Activated CD4-positive, alpha-beta T cell treated with anti-CD3 and anti-CD28 coated beads, Interleukin-2, amount 10 ng/mL, durations not matched to agents 24 days and 14 days (primary cell): ENCODE measurements at regions not wholly inside any gene's neighbourhood (a gene's known extent, or its start where the extent isn't known, plus 50 kb on each side); places are given as distances from the start of the nearest gene placed in this dataset.
A peak's percentile ranks its signal among the peaks of the same experiment; 100 is the strongest.

Experiments
- DNase-seq: peaks from one replicate; pipeline ENCODE4 v3.0.0; 2022
- H3K27ac Mint-ChIP-seq: one replicate; pipeline ENCODE4 v1.8.0; 2022; ENCODE audit warnings: mild to moderate bottlenecking, mixed read lengths
- H3K27me3 Mint-ChIP-seq: one replicate; pipeline ENCODE4 v1.8.0; 2022; ENCODE audit warnings: mixed read lengths
- H3K36me3 Mint-ChIP-seq: one replicate; pipeline ENCODE4 v1.8.0; 2022; ENCODE audit warnings: low read depth, mild to moderate bottlenecking, mixed read lengths
- H3K4me1 Mint-ChIP-seq: one replicate; pipeline ENCODE4 v1.8.0; 2021; ENCODE audit warnings: mixed read lengths
- H3K4me3 Mint-ChIP-seq: one replicate; pipeline ENCODE4 v1.8.0; 2022; ENCODE audit warnings: mild to moderate bottlenecking, moderate library complexity, mixed read lengths
- H3K9me3 Mint-ChIP-seq: one replicate; pipeline ENCODE4 v1.8.0; 2021; ENCODE audit warnings: mixed read lengths
- intact Hi-C: fragments of 100-400 bp; cut with micrococcal nuclease; formaldehyde crosslinking; loops from one replicate; pipeline ENCODE4 v1.15.1; 2023

DNA sequence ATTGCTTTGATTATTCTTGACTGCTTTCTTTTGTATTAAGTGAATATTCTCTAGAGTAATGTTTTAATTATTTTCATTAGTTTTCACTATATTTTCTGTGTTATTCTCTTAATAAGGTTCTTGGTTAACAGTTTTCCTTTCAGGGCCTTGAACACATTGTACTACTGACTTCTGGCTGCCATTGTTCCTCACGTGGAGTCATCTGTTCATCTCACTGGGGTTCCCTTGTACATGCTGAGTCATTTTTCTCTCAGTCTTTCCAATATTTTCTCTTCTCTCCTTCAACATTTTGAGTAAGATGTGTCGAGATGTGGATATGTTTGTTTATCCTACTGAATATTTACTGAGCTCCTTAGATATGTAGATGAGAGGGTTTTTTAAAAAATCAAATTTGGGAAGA is 400.7 kb downstream of the TCERG1L start:
- Mint-ChIP-seq H3K4me1 (no peaks in the 10 kb centered on the region), H3K27ac (no peak overlapping the region), H3K36me3 (no peaks in the 10 kb centered on the region), H3K27me3 (no peaks in the 10 kb centered on the region), H3K4me3 (no peak overlapping the region), H3K9me3 (peaks cover 7% of the 10 kb centered on the region)
- intact Hi-C loops, result no loop called here
- DNase-seq, result no peak

- no peaks in the 10 kb centered on the region for H3K27me3 Mint-ChIP-seq
These were observed 397.7 kb downstream of the TCERG1L start for GRCh38 chr10:130913844-130914243.

GRCh38 chr10:130914367-130914766 is 397.2 kb downstream of the TCERG1L start:
- H3K36me3 Mint-ChIP-seq, result no peaks in the 10 kb centered on the region
- H3K4me3 Mint-ChIP-seq, result no peak overlapping the region
- no peaks in the 10 kb centered on the region for H3K27me3 Mint-ChIP-seq
- DNase-seq, result no peak
- H3K4me1 Mint-ChIP-seq, result no peaks in the 10 kb centered on the region
- no peak overlapping the region for H3K27ac Mint-ChIP-seq
- peaks cover 7% of the 10 kb centered on the region for H3K9me3 Mint-ChIP-seq
- intact Hi-C loops, result no loop called here

More at GRCh38 chr10:130913844-130914243, 397.7 kb downstream of the TCERG1L start:
- DNase-seq, result no peak
- intact Hi-C loops, result no loop called here
- Mint-ChIP-seq H3K27ac (no peak overlapping the region), H3K4me3 (no peak overlapping the region), H3K4me1 (no peaks in the 10 kb centered on the region), H3K9me3 (peaks cover 7% of the 10 kb centered on the region), H3K36me3 (no peaks in the 10 kb centered on the region)

DNA sequence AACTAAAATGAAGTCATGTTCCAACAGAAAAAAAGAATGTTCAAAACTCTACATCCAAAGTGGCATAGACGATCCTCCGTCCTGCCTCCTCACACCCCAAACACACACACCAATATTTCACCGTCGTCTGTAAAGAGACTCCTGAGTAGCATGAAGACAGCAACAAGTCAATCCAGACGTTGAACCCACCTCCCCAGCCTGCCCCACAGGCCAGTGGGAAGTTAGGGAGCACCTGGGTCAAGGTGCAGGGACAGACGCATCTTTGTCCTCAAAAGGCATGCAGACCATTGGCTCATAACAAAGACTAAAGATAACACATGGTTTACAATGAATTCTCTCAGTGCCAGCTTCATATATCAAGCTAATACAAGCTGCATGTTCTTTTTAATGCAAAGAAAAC is 396.5 kb downstream of the TCERG1L start:
- Mint-ChIP-seq H3K4me1 (no peaks in the 10 kb centered on the region), H3K27ac (no peak overlapping the region), H3K4me3 (no peak overlapping the region), H3K27me3 (no peaks in the 10 kb centered on the region), H3K9me3 (peaks cover 7% of the 10 kb centered on the region), H3K36me3 (no peaks in the 10 kb centered on the region)
- no peak for DNase-seq
- intact Hi-C loops, result no loop called here

- intact Hi-C loops, result no loop called here
- Mint-ChIP-seq H3K4me3 (no peak overlapping the region), H3K27me3 (no peaks in the 10 kb centered on the region), H3K27ac (no peak overlapping the region), H3K4me1 (no peaks in the 10 kb centered on the region), H3K36me3 (no peaks in the 10 kb centered on the region), H3K9me3 (no peaks in the 10 kb centered on the region)
- DNase-seq, result no peak
These were observed 390.1 kb downstream of the TCERG1L start for GRCh38 chr10:130921461-130921860.

DNA sequence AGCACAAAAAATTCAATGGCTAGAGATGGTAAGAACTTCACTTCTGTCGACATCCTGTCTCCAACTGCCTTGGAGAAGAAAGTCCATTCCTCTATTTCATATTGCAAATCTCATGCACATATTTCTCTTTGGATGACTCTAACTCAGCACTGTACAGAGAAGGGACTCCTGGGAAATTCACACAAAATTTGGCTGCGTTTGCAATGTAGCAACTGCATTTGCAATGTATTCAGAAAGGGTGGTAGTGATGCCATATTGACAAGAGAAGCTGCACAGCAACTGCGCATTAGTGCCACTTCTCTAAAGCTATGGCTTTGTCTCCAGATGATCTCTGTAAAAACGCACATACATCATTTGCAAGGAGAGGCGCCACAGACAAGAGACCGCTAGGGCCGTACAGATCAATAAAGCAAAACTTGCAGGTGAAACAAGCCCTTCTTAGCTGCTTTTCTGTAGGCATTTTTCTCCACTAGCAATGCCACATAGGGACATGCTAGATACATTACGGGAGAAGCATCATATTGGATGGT is 389.5 kb downstream of the TCERG1L start:
- no peaks in the 10 kb centered on the region for H3K9me3 Mint-ChIP-seq
- no peak for DNase-seq
- no peaks in the 10 kb centered on the region for H3K27me3 Mint-ChIP-seq
- no peak overlapping the region for H3K27ac Mint-ChIP-seq
- intact Hi-C loops, result no loop called here
- no peak overlapping the region for H3K4me3 Mint-ChIP-seq
- H3K36me3 Mint-ChIP-seq, result no peaks in the 10 kb centered on the region
- H3K4me1 Mint-ChIP-seq, result no peaks in the 10 kb centered on the region

DNA sequence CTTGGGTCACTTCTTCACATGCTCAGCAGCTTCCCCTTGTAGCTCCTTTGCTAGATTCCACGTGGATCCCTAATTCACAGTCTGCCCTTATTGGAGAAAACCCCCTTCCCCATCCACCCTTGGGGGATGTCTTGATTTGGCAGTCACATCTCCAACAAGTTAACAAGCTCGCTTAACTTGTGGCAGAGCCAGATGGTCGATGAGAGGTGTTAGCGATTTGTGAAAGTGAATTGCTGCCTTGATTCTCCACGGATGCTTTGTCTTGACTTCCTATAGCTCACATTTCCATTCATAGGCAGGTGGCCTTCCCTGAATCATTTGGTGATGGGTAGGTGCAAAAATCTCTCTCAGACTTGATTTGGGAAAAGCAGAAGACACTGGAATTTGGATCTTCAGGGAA is 387.9 kb downstream of the TCERG1L start:
- no peak for DNase-seq
- H3K4me3 Mint-ChIP-seq, result no peak overlapping the region
- no peaks in the 10 kb centered on the region for H3K36me3 Mint-ChIP-seq
- no peaks in the 10 kb centered on the region for H3K9me3 Mint-ChIP-seq
- no peaks in the 10 kb centered on the region for H3K4me1 Mint-ChIP-seq
- H3K27me3 Mint-ChIP-seq, result no peaks in the 10 kb centered on the region
- no peak overlapping the region for H3K27ac Mint-ChIP-seq
- intact Hi-C loops, result no loop called here

DNA sequence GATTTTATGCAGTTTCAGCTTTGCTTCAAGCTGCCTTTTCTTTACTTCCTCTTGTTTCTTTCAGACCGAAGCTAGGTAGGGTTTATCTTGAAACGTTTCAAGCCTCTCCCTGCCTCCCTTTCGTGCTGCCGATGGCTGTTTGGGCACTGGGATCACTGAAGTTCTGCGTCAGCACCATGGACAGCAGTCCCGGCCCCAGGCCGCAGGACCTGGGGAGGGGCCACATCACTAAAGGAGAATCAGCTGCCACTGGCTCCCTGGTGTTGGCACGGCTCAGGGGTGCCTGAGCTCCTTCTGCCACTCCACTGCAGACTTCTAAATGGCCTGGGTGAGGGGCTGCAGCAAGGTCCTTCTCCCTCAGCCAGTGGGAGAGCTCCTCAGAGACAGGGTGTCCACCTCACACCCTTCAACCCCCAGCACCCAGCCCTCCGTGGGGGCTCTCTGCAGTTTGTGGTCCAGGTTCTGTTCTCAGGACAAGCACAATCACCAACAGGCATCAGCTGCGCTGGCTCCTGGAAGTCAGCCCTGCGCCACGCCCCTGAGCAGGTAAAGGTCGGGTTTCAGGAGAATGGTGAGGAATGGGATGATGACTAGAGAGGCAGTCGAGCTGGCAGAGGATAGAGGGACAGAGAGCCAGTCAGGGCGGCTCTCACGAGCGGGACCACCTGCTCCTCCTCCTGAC is 387.2 kb downstream of the TCERG1L start:
- H3K9me3 Mint-ChIP-seq, result no peaks in the 10 kb centered on the region
- intact Hi-C loops, result no loop called here
- DNase-seq, result peak; percentile 66
- H3K27ac Mint-ChIP-seq, result no peak overlapping the region
- no peaks in the 10 kb centered on the region for H3K36me3 Mint-ChIP-seq
- H3K27me3 Mint-ChIP-seq, result no peaks in the 10 kb centered on the region
- no peaks in the 10 kb centered on the region for H3K4me1 Mint-ChIP-seq
- no peak overlapping the region for H3K4me3 Mint-ChIP-seq

- intact Hi-C loops, result no loop called here
- no peaks in the 10 kb centered on the region for H3K4me1 Mint-ChIP-seq
- no peak overlapping the region for H3K27ac Mint-ChIP-seq
- H3K27me3 Mint-ChIP-seq, result no peaks in the 10 kb centered on the region
- DNase-seq, result no peak
- no peaks in the 10 kb centered on the region for H3K9me3 Mint-ChIP-seq
- H3K4me3 Mint-ChIP-seq, result no peak overlapping the region
- no peaks in the 10 kb centered on the region for H3K36me3 Mint-ChIP-seq
These were observed 385.1 kb downstream of the TCERG1L start for GRCh38 chr10:130926442-130926841.

- no peaks in the 10 kb centered on the region for H3K27me3 Mint-ChIP-seq
- no peak for DNase-seq
- H3K9me3 Mint-ChIP-seq, result no peaks in the 10 kb centered on the region
- intact Hi-C loops, result no loop called here
- no peaks in the 10 kb centered on the region for H3K36me3 Mint-ChIP-seq
- H3K4me3 Mint-ChIP-seq, result no peak overlapping the region
- H3K27ac Mint-ChIP-seq, result no peak overlapping the region
- no peaks in the 10 kb centered on the region for H3K4me1 Mint-ChIP-seq
These were observed 384.4 kb downstream of the TCERG1L start for GRCh38 chr10:130927157-130927556.

- H3K9me3 Mint-ChIP-seq, result no peaks in the 10 kb centered on the region
- H3K27me3 Mint-ChIP-seq, result no peaks in the 10 kb centered on the region
- H3K4me1 Mint-ChIP-seq, result no peaks in the 10 kb centered on the region
- no peak for DNase-seq
- intact Hi-C loops, result no loop called here
- H3K27ac Mint-ChIP-seq, result no peak overlapping the region
- no peaks in the 10 kb centered on the region for H3K36me3 Mint-ChIP-seq
- no peak overlapping the region for H3K4me3 Mint-ChIP-seq
These were observed 383.2 kb downstream of the TCERG1L start for GRCh38 chr10:130928306-130928705.

DNA sequence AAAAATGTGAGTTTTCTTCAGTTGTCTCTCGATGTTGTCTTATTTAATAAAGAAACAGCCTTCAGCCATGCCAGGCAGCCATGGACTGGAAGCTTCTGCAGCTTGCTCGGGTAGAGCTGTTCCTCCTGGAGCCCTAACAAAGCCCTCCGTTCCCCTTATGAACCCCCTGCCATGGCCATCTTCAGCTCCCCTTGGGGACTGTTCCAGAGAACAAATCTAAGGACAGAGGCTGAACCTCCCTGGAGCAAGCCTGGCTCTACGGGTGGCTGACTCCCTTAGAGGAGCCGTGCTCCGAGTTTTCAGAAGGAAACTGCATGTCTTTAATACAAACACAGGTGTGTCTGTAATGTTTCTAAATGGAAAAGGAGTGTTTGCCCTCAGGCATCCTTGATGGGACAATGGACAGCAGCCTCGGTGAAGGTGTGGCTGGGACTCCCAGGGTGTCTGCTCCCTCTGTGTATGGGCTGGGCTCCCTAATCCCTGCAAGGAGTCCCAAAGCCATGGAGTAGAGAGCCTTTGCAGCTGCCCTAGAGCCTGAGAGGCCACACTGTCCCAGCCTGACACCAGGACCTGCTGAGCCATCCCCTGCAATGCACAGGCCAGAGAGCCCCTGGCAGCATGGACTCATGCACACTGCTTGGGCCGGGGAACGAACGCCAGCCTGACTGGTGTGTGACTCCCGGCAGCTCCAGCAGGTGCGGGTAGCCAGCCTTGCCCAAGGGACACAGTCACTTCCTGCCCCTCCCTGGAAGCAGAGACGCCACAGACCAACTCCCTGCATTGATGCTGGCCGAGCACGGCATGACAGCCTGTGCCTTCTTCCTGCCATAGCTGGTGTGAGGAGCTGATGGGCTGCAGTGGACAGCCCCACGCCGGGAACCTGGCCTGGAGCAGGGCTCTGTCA is 381.8 kb downstream of the TCERG1L start:
- Mint-ChIP-seq H3K27me3 (no peaks in the 10 kb centered on the region), H3K36me3 (no peaks in the 10 kb centered on the region), H3K27ac (no peak overlapping the region), H3K4me1 (no peaks in the 10 kb centered on the region), H3K9me3 (no peaks in the 10 kb centered on the region), H3K4me3 (no peak overlapping the region)
- DNase-seq, result no peak
- intact Hi-C loops, result no loop called here

GRCh38 chr10:130930821-130931220 is 380.7 kb downstream of the TCERG1L start:
- Mint-ChIP-seq H3K4me1 (no peaks in the 10 kb centered on the region), H3K27ac (no peak overlapping the region), H3K4me3 (no peak overlapping the region), H3K36me3 (no peaks in the 10 kb centered on the region), H3K9me3 (no peaks in the 10 kb centered on the region), H3K27me3 (no peaks in the 10 kb centered on the region)
- no peak for DNase-seq
- intact Hi-C loops, result no loop called here

GRCh38 chr10:130931256-130931655 is 380.3 kb downstream of the TCERG1L start:
- Mint-ChIP-seq H3K27me3 (no peaks in the 10 kb centered on the region), H3K4me1 (no peaks in the 10 kb centered on the region), H3K9me3 (no peaks in the 10 kb centered on the region), H3K27ac (no peak overlapping the region), H3K4me3 (no peak overlapping the region), H3K36me3 (no peaks in the 10 kb centered on the region)
- intact Hi-C loops, result no loop called here
- DNase-seq, result no peak
